Prostate gland (tissue), 2 donors: ENCODE measurements at regions not wholly inside any gene's neighbourhood (a gene's known extent, or its start where the extent isn't known, plus 50 kb on each side); places are given as distances from the start of the nearest gene placed in this dataset.

ENCODE experiments used
- POLR2A ChIP-seq: fragments of 450-650 bp; IDR thresholded peaks from one replicate; pipeline ENCODE4 v1.6.1; 2016; ENCODE audit warnings: antibody characterized with exemption, mild to moderate bottlenecking
- TF ChIP-seq, protein P1 (sequence below), 4 experiments: fragments of 200-600 bp in 2 of 4; fragments of 450-650 bp in 2 of 4; sonication (generic) in 2 of 4; IDR thresholded peaks; 1 replicate in 3 of 4; 2 replicates in 1 of 4; pipeline ENCODE4 v1.5.1; 2016 to 2019; ENCODE audit warnings: antibody characterized with exemption in 4 of 4, mild to moderate bottlenecking in 2 of 4, moderate library complexity in 2 of 4

DNA sequence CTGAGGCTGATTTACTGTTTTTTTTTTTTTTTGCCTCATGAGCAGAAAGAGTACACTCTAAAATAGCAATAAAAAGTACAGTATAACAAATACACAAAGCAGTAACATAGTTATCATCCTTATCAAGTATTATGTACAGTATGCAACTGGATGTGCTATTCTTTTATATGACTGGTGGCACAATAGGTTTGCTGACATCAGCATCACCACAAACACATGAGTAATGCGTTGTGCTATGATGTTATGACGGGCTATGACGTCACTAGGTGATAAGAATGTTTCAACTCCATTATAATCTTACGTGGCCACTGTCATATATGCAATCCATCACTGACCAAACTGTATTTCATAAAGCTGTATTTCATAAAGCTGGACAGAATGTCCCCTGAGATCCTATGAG is 189.2 kb upstream of the GLI3 start:
- TF ChIP-seq, protein P1, sequence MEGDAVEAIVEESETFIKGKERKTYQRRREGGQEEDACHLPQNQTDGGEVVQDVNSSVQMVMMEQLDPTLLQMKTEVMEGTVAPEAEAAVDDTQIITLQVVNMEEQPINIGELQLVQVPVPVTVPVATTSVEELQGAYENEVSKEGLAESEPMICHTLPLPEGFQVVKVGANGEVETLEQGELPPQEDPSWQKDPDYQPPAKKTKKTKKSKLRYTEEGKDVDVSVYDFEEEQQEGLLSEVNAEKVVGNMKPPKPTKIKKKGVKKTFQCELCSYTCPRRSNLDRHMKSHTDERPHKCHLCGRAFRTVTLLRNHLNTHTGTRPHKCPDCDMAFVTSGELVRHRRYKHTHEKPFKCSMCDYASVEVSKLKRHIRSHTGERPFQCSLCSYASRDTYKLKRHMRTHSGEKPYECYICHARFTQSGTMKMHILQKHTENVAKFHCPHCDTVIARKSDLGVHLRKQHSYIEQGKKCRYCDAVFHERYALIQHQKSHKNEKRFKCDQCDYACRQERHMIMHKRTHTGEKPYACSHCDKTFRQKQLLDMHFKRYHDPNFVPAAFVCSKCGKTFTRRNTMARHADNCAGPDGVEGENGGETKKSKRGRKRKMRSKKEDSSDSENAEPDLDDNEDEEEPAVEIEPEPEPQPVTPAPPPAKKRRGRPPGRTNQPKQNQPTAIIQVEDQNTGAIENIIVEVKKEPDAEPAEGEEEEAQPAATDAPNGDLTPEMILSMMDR (IDR thresholded peaks at IDR 0.05) = no peak
- no peak for TF ChIP-seq POLR2A
